Right lobe of liver (tissue), 6 donors: ENCODE measurements at regions not wholly inside any gene's neighbourhood (a gene's known extent, or its start where the extent isn't known, plus 50 kb on each side); places are given as distances from the start of the nearest gene placed in this dataset.
A peak's percentile ranks its signal among the peaks of the same experiment; 100 is the strongest.

Experiments used
- ATAC-seq, 4 donors: fragments of 200-7000 bp; cut with Tn5 transposase; one replicate each; pipeline ENCODE4 v1.9.1; 2020; ENCODE audit warnings: mild to moderate bottlenecking in 4 of 4, moderate library complexity in 4 of 4
- DNase-seq, 3 donors: peaks; one replicate each; pipeline ENCODE4 v3.0.0-alpha.2; 2020
- H3K27ac ChIP-seq, 3 donors: fragments of 200-600 bp; one replicate each; pipeline ENCODE4 v1.8.0; 2022
- H3K27me3 ChIP-seq, 2 donors: fragments of 200-600 bp; one replicate each; pipeline ENCODE4 v1.8.0; 2022
- H3K36me3 ChIP-seq, 4 donors: fragments of 200-600 bp; sonication (generic) in 1 of 4; one replicate each; pipeline versions ENCODE4 v1.5.1 to v1.8.0; 2017 to 2022; ENCODE audit warnings: control low read depth in 1 of 4
- H3K4me1 ChIP-seq, 4 donors: fragments of 200-600 bp; sonication (generic) in 1 of 4; one replicate each; pipeline versions ENCODE4 v1.5.1 to v1.8.0; 2017 to 2022; ENCODE audit warnings: control low read depth in 1 of 4
- H3K4me3 ChIP-seq, 3 donors: fragments of 200-600 bp; one replicate each; pipeline ENCODE4 v1.8.0; 2022
- H3K9me3 ChIP-seq, 4 donors: fragments of 200-600 bp; sonication (generic) in 1 of 4; one replicate each; pipeline versions ENCODE4 v1.5.1 to v1.8.0; 2017 to 2022; ENCODE audit warnings: control low read depth in 1 of 4
- POLR2A ChIP-seq: fragments of 450-650 bp; IDR thresholded peaks from one replicate; pipeline ENCODE4 v1.6.1; 2017; ENCODE audit warnings: antibody characterized with exemption, mild to moderate bottlenecking
- WGBS: methylation state at CpG from one replicate; pipeline ENCODE4 v1.1.6; 2018; ENCODE audit warnings: low coverage, low lambda C conversion rate; ENCODE audit not compliant: insufficient coverage; ENCODE audit errors: missing lambda C conversion rate; 5-methylcytosine and 5-hydroxymethylcytosine counted together
- intact Hi-C, 2 donors: fragments of 100-400 bp; cut with DNase I; formaldehyde crosslinking; loops; one replicate each; pipeline versions ENCODE4 v1.11.2 to v1.14.1; 2022
- TF ChIP-seq, protein P1 (sequence below), 4 donors: fragments of 200-600 bp in 3 of 4; fragments of 450-650 bp in 1 of 4; IDR thresholded peaks; one replicate each; pipeline versions ENCODE4 v1.5.1 to v1.8.0; 2016 to 2022; ENCODE audit warnings: antibody characterized with exemption in 4 of 4, mild to moderate bottlenecking in 2 of 4
- donor health status: DM: no; HTN: yes; CAD: no.
- donor health status: DM: no; HTN: no; CAD: no.
- donor health status: DM: no; HTN: no; CAD: no.
- donor health status: DM: no; HTN: yes; CAD: no.
- donor health status: DM: no; HTN: yes; CAD: no.

DNA sequence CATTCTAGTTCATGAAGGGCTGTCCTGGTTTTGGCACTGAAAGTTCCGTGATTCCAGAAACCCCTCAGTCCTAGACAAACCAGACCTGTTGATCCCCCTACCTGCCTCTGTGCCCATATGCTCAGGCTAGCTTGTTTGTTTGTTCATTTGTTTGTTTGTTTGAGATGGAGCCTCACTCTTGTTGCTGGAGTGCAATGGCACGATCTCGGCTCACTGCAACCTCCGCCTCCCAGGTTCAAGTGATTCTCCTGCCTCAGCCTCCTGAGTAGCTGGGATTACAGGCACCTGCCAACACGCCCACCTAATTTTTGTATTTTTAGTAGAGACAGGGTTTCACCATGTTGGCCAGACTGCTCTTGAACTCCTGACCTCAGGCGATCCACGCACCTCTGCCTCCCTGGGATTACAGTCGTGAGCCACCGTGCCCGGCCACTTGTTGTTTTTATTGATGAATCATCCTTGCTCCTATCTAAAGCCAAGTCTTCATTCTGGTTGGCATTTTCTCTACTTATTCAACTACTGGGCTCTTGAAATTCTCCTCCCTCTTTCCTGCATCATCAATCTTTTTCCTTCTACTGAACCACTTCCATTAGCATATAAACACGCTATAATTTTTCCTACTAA is 86.3 kb upstream of the BMP2K start:
- DNase-seq (no peak), ATAC-seq (no peak)
- H3K36me3 ChIP-seq: no peaks in the 10 kb centered on the region
- intact Hi-C loops: no loop called here
- TF ChIP-seq, protein P1, sequence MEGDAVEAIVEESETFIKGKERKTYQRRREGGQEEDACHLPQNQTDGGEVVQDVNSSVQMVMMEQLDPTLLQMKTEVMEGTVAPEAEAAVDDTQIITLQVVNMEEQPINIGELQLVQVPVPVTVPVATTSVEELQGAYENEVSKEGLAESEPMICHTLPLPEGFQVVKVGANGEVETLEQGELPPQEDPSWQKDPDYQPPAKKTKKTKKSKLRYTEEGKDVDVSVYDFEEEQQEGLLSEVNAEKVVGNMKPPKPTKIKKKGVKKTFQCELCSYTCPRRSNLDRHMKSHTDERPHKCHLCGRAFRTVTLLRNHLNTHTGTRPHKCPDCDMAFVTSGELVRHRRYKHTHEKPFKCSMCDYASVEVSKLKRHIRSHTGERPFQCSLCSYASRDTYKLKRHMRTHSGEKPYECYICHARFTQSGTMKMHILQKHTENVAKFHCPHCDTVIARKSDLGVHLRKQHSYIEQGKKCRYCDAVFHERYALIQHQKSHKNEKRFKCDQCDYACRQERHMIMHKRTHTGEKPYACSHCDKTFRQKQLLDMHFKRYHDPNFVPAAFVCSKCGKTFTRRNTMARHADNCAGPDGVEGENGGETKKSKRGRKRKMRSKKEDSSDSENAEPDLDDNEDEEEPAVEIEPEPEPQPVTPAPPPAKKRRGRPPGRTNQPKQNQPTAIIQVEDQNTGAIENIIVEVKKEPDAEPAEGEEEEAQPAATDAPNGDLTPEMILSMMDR (IDR thresholded peaks at IDR 0.05): no peak
- TF ChIP-seq POLR2A: no peak
- no peak overlapping the region for H3K4me3 ChIP-seq
- no peak overlapping the region for H3K27ac ChIP-seq
- H3K9me3 ChIP-seq: no peaks in the 10 kb centered on the region
- H3K27me3 ChIP-seq: no peaks in the 10 kb centered on the region
- WGBS: 80% methylated on average over 11 of the region's 11 CpGs
- no peaks in the 10 kb centered on the region for H3K4me1 ChIP-seq

DNA sequence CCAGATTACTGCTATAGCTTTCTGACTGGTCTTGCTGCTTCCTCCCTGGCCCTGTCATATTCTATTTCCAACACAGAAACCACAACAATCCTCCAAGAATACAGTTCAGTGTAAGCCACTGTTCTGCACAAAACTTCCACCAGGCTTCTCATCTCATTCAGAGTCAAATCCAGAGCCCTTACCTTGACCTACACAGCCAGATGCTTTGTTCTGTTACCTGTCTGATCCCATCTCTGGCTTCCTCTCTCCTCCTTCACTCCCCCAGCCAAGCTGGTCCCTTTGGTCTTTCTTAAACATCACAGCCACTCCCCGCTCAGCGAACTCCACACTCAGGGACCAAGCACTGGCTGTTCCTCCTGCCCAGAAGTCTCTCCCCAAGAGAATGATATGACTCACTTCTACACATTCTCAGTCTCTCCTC is 84.8 kb upstream of the BMP2K start:
- H3K4me1 ChIP-seq: no peaks in the 10 kb centered on the region
- DNase-seq: no peak
- intact Hi-C loops: no loop called here
- no peak for TF ChIP-seq POLR2A
- no peak overlapping the region for H3K4me3 ChIP-seq
- H3K27ac ChIP-seq: peak overlapping the region in 1 of 3 donors; percentile 7
- WGBS: 100% methylated on average over 2 of the region's 2 CpGs
- no peaks in the 10 kb centered on the region for H3K36me3 ChIP-seq
- no peaks in the 10 kb centered on the region for H3K27me3 ChIP-seq
- peak in 3 of 4 donors; percentile 38 to 57 (median 47) for ATAC-seq
- no peaks in the 10 kb centered on the region for H3K9me3 ChIP-seq

DNA sequence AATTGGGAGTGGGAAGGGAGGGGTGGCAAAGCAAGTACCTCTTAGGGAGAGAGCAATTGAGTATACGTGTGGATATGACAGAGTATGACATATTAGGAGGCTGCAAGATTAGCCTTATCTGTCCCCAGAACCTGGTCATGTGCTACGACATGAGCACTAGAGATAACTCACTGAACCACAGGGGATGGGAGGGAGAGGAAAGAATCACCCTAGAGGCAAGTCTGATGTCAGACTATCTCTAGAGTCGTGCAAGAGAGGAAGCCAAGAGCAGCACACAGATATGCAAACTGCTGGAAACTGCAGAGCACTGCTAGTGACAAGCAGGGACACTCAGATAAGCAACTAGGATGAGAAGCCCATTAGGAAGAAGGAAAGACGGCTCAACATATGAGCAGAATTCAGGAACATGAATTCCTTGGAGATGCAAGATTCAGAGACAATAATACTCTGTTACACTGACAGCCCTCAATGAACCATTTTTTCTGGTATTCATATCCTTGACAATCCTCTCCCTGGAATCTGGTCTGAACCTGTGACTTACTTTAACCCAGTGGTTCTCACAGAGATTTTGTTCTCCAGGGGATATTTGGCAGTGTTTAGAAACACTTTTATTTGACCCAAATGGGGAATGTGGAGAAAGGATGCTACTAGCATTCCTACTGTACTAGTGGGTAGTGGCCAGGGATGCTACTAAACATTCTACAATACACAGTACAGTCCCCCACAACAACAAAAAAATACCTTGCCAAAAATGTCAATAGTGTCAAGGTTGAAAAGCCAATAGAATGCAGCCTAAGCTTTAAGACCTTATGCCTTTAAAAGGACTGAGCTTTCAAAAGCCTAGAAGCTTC is 84.0 kb upstream of the BMP2K start:
- Histone ChIP-seq H3K27me3 (no peaks in the 10 kb centered on the region), H3K36me3 (no peaks in the 10 kb centered on the region), H3K4me3 (no peak overlapping the region), H3K9me3 (no peaks in the 10 kb centered on the region), H3K4me1 (no peaks in the 10 kb centered on the region), H3K27ac (peak overlapping the region in 1 of 3 donors; percentile 7)
- intact Hi-C loops: no loop called here
- no peak for TF ChIP-seq POLR2A
- TF ChIP-seq, protein P1 (IDR thresholded peaks at IDR 0.05): no peak
- 18% methylated on average over 4 of the region's 4 CpGs for WGBS
- DNase-seq: no peak
- ATAC-seq: peak; percentile 70 to 90 (median 85)

DNA sequence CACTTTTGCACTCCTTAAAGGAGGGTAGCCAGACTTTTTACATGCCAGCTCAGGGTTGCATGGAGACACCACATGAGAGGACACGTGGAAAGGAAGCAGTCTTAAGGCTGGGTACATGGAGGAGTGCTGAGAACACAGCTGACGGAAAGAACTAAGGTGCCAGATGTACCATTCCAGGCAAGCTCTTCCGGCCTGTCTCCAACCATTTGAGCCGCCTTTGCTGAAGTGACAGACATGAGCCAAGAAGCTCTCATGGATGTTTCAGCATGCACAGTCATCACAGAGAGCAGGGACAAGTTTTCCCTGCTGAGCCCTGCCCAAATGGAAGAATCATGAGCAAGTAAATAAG is 83.4 kb upstream of the BMP2K start:
- H3K9me3 ChIP-seq: no peaks in the 10 kb centered on the region
- no peak for DNase-seq

More for the DNA sequence above, 83.4 kb upstream of the BMP2K start:
- TF ChIP-seq, protein P1 (IDR thresholded peaks at IDR 0.05): no peak
- TF ChIP-seq POLR2A: no peak
- Histone ChIP-seq H3K4me3 (no peak overlapping the region), H3K4me1 (no peaks in the 10 kb centered on the region), H3K27me3 (no peaks in the 10 kb centered on the region), H3K27ac (no peak overlapping the region), H3K36me3 (no peaks in the 10 kb centered on the region)
- WGBS: 73% methylated on average over 4 of the region's 4 CpGs
- intact Hi-C loops: no loop called here
- ATAC-seq: no peak
